HG03175 (cell line): ENCODE measurements at regions not wholly inside any gene's neighbourhood (a gene's known extent, or its start where the extent isn't known, plus 50 kb on each side); places are given as distances from the start of the nearest gene placed in this dataset.
"Not testable (repeated sequence)": the region's sequence is repeated elsewhere in the genome, so short reads cannot be mapped to it uniquely, and the experiment has no call there.

Experiments used
- ATAC-seq: cut with Tn5 transposase; IDR thresholded peaks from one replicate; pipeline ENCODE4 v1.9.1; 2021; ENCODE audit warnings: mild to moderate bottlenecking, moderate library complexity; ENCODE audit not compliant: unreplicated experiment

- ATAC-seq = no peak
Observed at GRCh38 chr18:65206551-65207260, 544.1 kb upstream of the CDH7 start.

- no peak for ATAC-seq
Observed at GRCh38 chr18:65202091-65202490, 548.7 kb upstream of the CDH7 start.

- no peak for ATAC-seq
Observed at GRCh38 chr18:65175681-65176080, 575.1 kb upstream of the CDH7 start.

- ATAC-seq = not testable (repeated sequence)
Observed at GRCh38 chr18:65162086-65162485, 588.7 kb upstream of the CDH7 start.

GRCh38 chr18:65146482-65147021 lies 604.3 kb upstream of the CDH7 start:
- ATAC-seq = no peak

GRCh38 chr18:65145312-65145711 lies 605.5 kb upstream of the CDH7 start:
- no peak for ATAC-seq

- no peak for ATAC-seq
Observed at GRCh38 chr18:65133610-65134009, 617.2 kb upstream of the CDH7 start.

- ATAC-seq = no peak
Observed at GRCh38 chr18:65124633-65125032, 626.2 kb upstream of the CDH7 start.

- no peak for ATAC-seq
Observed at GRCh38 chr18:65103864-65104263, 646.9 kb upstream of the CDH7 start.

GRCh38 chr18:65093346-65093745 lies 657.5 kb upstream of the CDH7 start:
- ATAC-seq = no peak

- ATAC-seq = no peak
Observed at GRCh38 chr18:65091744-65092329, 659.0 kb upstream of the CDH7 start.

- no peak for ATAC-seq
Observed at GRCh38 chr18:65082907-65083306, 667.9 kb upstream of the CDH7 start.

GRCh38 chr18:65081786-65082185 lies 669.0 kb upstream of the CDH7 start:
- ATAC-seq = no peak

GRCh38 chr18:65073060-65073550 lies 677.7 kb upstream of the CDH7 start:
- ATAC-seq = no peak

GRCh38 chr18:65057439-65058083 lies 693.3 kb upstream of the CDH7 start:
- no peak for ATAC-seq

- no peak for ATAC-seq
Observed at GRCh38 chr18:65056575-65056974, 694.2 kb upstream of the CDH7 start.

- ATAC-seq = no peak
Observed at GRCh38 chr18:65049586-65049985, 701.2 kb upstream of the CDH7 start.

GRCh38 chr18:65039578-65039977 lies 711.2 kb upstream of the CDH7 start:
- no peak for ATAC-seq

GRCh38 chr18:65035701-65036100 lies 715.1 kb upstream of the CDH7 start:
- no peak for ATAC-seq

- ATAC-seq = no peak
Observed at GRCh38 chr18:65025756-65026155, 725.1 kb upstream of the CDH7 start.

GRCh38 chr18:65021021-65021420 lies 729.8 kb upstream of the CDH7 start:
- ATAC-seq = no peak

GRCh38 chr18:65018184-65018583 lies 732.6 kb upstream of the CDH7 start:
- ATAC-seq = no peak
